ENCODE measurements at regions not wholly inside any gene's neighbourhood (a gene's known extent, or its start where the extent isn't known, plus 50 kb on each side); places are given as distances from the start of the nearest gene placed in this dataset.

GRCh38 chr4:115723621-115724020 lies 610.2 kb upstream of the NDST4 start:
- FAIRE-seq = no peak

GRCh38 chr4:115720611-115721010 lies 607.2 kb upstream of the NDST4 start:
- FAIRE-seq = no peak

- FAIRE-seq = no peak
These were observed 598.2 kb upstream of the NDST4 start for GRCh38 chr4:115711575-115711974.

- no peak for FAIRE-seq
These were observed 575.5 kb upstream of the NDST4 start for GRCh38 chr4:115688961-115689360.

GRCh38 chr4:115687052-115687755 lies 573.8 kb upstream of the NDST4 start:
- no peak for FAIRE-seq

GRCh38 chr4:115678425-115678941 lies 565.1 kb upstream of the NDST4 start:
- no peak for FAIRE-seq

GRCh38 chr4:115675719-115676118 lies 562.3 kb upstream of the NDST4 start:
- FAIRE-seq = no peak

GRCh38 chr4:115674485-115674884 lies 561.1 kb upstream of the NDST4 start:
- no peak for FAIRE-seq

GRCh38 chr4:115671581-115671980 lies 558.2 kb upstream of the NDST4 start:
- no peak for FAIRE-seq

- FAIRE-seq = no peak
These were observed 557.5 kb upstream of the NDST4 start for GRCh38 chr4:115670930-115671329.

GRCh38 chr4:115668396-115668795 lies 555.0 kb upstream of the NDST4 start:
- FAIRE-seq = no peak

GRCh38 chr4:115664285-115664684 lies 550.9 kb upstream of the NDST4 start:
- no peak for FAIRE-seq

- no peak for FAIRE-seq
These were observed 547.0 kb upstream of the NDST4 start for GRCh38 chr4:115660465-115660864.

- FAIRE-seq = no peak
These were observed 544.7 kb upstream of the NDST4 start for GRCh38 chr4:115657991-115658650.

- FAIRE-seq = no peak
These were observed 542.2 kb upstream of the NDST4 start for GRCh38 chr4:115655626-115656025.

- no peak for FAIRE-seq
These were observed 535.4 kb upstream of the NDST4 start for GRCh38 chr4:115648786-115649185.

GRCh38 chr4:115629270-115629669 lies 515.9 kb upstream of the NDST4 start:
- FAIRE-seq = no peak

GRCh38 chr4:115609631-115610030 lies 496.2 kb upstream of the NDST4 start:
- FAIRE-seq = no peak

- FAIRE-seq = no peak
These were observed 493.9 kb upstream of the NDST4 start for GRCh38 chr4:115607311-115607710.

GRCh38 chr4:115596265-115597001 lies 483.0 kb upstream of the NDST4 start:
- FAIRE-seq = no peak

- no peak for FAIRE-seq
These were observed 467.5 kb upstream of the NDST4 start for GRCh38 chr4:115580901-115581300.

GRCh38 chr4:115575851-115576250 lies 462.4 kb upstream of the NDST4 start:
- FAIRE-seq = no peak

- FAIRE-seq = no peak
These were observed 449.1 kb upstream of the NDST4 start for GRCh38 chr4:115562506-115562905.

- FAIRE-seq = no peak
These were observed 434.7 kb upstream of the NDST4 start for GRCh38 chr4:115548123-115548522.

All from islet of Langerhans (tissue), 1 donor.